Stimulated activated CD4-positive, alpha-beta T cell treated with anti-CD3 and anti-CD28 coated beads, Interleukin-2, amount 100 ng/mL, for 24 hours (primary cell): ENCODE measurements at regions not wholly inside any gene's neighbourhood (a gene's known extent, or its start where the extent isn't known, plus 50 kb on each side); places are given as distances from the start of the nearest gene placed in this dataset.

Source experiments
- DNase-seq, 2 donors: peaks; one replicate each; pipeline ENCODE4 v3.0.0-alpha.2; 2020

DNA sequence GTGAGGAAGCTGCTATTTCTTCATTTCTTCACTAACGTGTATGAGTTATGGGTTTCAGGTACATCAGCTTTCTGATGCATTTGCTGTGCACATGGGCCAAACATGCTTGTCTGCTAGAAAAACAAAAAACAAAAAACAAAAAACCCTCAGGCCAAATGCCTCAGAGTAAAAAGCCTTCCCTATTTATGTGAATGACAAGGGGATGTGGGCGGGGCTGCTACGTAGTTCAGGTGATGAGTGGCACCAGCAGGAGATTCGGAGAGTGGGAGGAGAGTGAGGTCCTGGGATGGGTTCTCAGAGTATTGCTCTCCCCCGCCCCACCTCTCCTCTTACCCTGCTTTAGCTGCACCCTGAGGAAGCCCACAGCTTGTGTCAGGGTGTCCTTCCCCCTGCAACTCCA, 596.8 kb upstream of the JAG1 start:
- DNase-seq, result no peak

DNA sequence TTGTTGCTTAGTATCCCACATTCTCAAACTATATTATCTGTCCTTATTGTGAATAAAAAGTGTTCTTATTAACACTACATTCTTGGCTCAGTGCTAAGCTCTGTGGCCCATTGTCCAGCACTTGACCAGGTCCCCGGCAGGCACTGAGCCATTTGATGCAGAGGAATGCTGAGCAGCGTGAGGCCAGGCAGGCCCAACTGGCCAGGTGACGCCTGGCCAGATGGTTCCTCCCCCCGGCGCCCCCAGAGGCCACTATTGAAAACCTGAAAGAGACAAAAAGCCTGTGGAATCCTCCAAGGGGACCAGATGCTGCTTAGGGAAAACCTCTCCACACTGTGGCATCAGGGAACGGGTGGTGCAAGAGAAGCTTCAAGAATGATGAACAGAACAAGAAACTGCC, 597.5 kb upstream of the JAG1 start:
- DNase-seq, result no peak

DNA sequence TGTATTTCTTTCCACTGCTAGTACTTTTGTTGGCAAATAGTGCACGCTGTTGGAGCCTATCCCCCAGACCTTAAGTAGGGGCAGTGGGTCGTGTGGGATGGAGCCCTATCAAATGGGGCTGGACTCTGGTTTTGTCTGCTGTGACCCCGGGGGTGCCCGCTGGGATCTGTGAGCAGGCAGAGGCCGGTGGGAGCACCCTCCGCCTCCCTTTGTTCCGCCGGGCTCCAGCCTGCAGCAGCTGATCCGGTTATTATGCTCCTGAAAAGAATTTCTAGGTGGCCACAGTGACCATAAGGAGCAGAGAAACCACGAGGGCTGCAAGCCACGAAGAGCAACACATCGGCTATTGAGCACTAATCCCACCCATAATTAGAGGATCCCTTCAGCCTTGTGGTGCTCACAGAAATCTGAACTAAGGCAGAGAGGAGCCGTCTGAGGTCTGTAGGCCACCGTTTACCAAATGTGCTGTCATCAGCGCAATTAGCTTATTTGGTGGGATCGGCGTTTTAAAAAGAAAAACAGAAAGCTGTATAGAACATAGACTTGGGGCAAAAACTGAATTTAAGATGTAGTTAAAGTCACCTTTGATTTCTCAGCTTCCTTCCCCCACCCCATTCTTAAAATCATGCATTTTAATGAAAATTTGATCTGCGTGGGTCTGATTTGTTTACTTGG, 598.3 kb upstream of the JAG1 start:
- no peak for DNase-seq

DNA sequence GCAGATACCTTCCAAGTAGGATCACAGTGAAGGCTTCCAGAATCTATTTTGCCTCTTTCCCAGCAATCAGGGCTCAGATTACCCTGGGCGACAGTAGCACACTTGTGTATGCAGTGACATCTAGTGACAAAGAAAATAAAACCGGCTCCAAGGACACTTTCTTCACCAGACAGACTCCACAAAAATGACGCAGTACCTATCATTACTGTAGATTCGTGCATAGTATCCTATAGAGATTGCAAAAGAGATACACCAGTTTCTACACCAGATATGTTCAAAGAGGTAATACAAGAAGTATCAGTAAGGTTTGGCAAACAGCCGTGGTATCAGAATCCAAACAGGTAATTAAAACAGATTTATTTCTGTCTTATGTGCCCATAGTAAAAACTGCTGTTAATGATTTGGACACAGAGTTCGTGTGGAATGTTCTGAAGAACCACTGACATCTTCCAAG, 600.4 kb upstream of the JAG1 start:
- no peak for DNase-seq

DNA sequence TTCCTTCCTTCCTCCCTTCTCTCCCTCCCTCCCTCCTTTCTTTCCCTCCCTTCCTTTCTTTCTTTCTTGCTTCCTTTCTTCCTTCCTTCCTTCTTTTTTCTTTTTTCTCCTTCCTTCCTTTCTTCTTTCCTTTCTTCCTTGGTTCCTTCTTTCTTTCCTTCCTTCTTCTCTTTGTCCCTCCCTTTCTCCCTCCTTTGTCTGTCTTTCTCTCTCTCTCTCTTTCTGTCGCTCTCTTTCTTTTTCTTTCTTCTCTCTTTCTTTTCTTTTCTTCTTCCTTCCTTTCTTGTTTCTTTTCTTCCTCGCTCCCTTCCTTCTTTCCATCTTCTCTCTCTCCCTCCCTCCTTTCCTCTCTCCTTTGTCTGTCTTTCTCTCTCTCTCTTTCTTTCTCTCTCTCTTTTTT, 601.9 kb upstream of the JAG1 start:
- no peak for DNase-seq

DNA sequence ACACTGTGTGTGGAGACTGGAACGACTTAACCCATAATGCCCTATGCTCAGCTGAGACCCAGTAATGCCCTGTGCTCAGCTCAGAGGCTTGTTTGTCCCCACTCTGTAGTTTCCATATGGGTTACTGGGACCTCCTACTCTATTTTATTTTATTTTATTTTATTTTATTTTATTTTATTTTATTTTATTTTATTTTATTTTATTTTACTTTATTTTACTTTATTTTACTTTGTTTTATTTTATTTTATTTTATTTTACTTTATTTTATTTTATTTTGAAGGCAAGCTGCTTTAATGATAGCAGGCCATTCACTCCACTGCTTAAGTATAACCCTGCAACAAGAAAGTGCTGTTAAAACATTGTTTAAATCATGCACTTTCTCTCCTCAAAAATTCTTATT, 603.4 kb upstream of the JAG1 start:
- DNase-seq, result no peak

DNA sequence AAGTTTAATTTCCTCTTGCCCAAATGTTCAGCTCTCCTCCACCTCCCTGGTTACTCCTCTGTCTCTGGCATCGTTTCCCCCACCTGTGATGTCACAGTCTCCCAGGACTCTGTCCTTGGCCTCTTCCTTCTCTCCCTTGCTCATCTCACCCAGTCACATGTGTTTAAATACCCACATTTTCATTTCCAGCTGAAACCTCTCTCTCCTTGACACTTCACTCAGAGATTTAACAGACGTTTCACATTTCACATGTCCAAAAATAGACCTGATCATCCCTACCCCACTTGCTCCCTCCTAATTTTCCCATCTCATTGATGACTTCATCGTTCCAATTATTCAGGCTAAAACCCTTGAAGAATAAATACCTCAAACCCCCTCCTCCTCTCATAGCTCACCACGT, 604.1 kb upstream of the JAG1 start:
- DNase-seq, result no peak

DNA sequence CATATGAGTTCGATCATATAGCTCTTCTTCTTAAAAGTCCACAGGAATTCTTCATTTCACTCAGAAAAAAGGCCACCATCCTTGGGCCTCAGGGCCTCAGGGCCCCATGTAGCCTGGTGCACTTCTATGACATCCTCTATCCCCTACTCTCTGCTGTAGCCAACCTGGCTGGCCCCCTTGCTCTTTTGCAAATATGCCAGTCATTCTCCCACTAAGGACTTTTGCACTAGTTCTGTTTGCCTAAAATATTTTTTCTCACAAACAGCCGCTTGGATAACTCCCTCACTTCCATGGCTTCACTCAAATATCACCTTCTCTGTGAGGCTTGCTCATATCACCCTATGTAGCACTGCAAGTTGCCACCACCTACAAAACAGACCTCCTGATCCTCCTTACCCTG, 604.7 kb upstream of the JAG1 start:
- DNase-seq, result no peak

DNA sequence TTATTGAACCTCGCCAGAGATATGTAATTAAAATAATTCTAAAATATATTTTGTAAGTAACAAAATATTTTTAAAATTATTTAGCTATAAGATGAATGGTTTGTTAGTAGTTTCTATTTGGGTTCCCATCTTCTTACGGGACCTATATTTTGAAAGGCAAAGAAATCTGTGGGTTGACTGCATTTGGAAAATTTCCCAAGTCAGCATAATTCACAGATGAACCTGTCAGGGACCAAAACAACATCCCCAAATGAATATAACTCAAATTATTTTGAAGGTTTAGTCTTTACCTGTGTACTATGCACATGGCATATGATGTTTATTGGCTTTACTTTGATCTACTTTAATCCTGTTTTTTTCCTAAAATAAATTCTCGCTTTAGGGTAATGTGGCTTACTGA, 607.4 kb upstream of the JAG1 start:
- DNase-seq, result no peak

DNA sequence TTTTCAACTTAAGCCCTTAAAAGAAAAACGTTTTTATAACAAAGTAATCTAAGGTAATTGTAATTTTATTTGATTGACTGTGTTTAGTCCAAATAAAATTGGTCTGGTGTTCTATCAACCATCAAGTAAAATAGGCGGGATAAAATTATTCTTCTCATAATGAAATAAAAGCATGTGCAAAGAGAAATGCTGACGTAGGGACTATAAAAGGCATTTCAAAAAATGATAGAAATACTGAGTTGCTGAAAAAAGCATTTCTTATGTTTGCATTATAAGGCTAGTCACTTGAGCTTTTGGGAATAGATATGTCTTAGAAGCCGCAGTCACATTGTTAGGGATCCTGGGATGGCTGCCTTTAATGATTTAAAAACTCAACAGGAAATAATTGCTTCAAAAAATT, 608.0 kb upstream of the JAG1 start:
- DNase-seq, result no peak

DNA sequence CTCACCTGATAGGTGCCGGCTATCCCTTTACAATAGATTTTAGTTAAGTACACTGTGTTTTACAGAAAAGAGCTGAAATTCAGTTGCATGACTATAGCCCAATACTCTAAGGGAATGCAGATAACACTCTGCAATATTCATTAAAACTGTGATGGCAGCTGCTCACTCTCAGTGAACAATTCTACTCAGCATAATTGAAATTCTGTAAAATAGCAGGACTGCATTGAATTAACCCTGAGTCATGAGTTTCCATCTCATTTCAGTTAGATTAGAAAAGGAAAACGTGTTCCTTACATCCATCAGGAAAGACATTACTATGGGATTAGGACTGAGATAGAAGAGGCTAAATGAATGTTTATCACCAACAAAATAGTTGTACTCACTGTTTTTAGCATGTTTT, 613.3 kb upstream of the JAG1 start:
- no peak for DNase-seq

DNA sequence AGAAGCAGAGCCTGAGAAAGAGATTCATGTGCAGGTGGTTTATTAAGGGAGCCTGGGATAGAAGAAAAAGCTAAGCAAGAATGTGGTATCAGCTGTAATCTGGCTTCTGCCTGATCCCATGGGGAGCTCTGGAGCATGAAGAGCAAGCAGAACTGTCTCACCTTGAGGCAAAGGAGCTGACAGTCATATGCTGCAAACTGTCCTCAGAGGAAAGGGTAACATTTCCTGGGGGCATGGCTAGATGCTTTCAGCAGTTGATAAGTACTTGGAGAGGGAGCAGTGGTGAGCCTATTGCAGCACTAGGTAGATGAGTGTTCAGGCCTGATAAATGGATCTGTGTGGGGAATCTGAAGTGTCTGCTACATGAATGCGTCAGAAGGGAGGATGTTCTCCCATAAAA, 621.5 kb upstream of the BTBD3 start:
- DNase-seq, result no peak

DNA sequence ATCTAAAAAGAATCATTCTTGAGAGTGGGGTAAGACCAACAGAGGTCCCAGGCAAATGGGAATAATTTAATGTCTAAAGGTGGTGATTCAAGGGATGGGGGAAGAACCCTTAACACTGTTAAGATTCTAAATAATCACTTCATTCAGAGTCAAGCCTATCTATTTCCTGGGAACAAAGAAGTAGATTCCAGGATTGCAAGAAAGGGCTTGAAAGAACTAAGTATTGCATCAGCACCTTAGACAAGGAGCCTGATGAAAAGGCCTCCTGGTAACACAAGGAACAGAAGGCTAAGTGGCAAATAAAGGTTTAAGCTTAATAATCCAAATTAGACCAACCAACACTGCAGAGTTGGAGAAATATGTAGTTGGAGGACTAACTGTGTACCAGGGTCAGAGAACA, 620.7 kb upstream of the BTBD3 start:
- DNase-seq, result no peak

DNA sequence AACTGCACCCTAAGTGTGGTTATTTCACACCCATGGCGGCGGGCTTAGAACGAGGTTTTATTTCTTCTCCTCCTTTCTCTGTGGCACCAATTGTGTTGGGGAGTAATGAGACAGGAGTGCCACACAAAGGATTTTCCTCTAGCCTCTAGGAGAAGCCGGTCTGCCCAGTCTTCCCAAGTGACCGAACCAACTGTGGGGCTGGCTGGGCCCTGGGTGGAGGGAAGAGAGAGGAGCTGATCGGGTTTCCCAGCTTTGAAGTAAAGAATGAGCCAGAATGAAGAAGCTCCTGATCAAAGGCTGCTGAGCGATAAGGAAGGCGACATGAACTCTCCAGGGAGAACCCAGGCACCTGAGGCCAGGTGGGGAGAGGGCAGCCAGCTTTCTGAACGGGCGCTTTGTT, 616.0 kb upstream of the BTBD3 start:
- DNase-seq, result no peak

DNA sequence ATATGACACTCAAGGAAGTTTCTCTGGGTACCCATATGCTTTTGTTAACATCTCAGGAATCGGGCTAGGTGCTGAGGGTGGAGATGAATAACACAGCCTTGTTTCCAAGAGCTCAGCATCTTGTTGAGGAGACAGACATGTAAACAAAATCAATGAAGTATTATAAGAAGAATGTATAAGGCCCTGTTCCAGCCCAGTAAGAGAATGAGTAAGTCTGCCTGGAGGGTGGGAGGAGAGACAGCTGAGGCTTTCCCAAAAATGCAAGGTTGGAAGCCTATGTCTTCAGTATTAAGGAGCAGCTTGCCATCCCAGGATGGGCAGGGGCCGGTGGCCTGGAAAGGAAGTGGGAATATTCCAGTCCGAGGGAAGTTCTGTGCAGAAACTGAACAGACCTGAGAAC, 615.3 kb upstream of the BTBD3 start:
- DNase-seq, result no peak

DNA sequence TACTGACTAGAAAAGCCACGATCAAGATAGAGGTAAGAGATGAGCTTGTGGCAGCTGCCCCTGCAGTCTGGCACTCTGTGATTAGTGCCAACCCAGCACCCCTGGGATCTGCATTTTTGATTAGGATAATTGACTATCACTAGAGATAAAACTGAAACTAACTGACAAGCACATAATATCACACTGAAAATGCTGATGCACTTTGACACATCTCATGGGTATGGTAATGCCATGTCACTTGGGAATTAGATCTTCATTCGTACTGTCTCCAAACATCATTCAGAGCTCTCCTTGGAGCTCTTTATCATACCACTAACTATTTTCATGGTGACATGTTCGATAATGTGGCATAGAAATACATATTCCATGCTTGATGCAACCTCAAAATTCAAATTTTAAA, 612.9 kb upstream of the BTBD3 start:
- DNase-seq, result no peak

DNA sequence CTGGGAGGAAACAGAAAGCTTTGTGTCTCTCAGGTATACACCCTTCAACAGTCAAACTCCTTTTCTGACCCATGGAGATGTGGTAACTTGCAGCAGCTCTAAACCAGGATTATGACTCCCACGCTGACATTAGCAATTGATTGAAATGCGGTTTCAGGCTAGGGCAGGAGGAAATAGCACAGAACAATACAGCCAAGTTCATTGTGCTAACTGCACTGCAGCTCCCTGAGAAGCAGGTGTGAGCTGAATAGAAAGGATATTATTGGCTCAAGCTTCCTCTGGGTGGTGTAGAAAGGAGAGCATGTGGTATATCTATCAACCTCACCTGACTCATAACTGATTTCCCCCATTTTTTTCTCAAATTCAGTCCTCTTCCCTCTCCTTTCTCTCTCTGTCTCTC, 612.3 kb upstream of the BTBD3 start:
- no peak for DNase-seq

DNA sequence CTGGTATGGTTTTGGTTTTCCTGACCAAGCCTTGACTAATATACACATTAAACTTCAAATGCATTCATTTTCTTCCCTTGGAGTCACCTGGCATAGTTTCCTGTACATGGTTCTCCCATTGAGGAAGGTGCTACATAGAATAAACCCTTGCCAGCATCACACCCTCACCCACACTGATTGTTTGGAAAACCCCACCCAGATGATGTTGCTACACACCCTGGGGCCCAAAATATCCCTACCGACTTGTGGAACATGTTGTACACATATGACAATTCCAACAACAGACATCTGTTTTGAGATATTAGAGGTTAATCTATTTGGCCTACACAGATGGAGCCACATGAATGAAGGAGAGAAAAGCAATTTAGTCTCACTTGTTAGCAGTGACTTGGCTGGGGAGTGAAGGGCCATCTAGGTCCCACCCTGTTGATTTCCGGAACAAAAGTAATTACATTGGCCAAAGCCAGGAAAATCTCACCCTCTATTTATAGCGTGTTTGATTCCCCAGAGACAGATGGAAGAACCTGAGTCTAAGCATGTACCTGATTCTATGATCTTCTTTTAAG, 606.0 kb upstream of the BTBD3 start:
- no peak for DNase-seq

DNA sequence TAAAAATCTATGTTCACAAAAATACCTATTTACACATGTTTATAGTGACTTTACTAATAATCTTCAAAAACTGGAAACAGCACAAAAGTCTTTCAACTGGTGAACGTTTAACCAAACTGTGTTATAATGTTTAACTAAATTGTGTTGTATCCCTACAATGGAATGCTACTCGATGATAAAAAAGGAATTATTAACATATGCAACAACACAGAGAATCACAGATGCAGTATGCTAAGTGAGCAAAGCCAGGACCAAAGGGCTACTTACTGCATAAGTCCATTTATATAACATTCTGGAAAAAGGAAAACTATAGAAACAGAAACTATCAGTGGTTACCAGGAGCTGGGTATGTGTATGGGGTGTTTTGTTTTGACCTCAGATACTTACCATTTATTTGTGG, 602.2 kb upstream of the BTBD3 start:
- DNase-seq, result no peak

DNA sequence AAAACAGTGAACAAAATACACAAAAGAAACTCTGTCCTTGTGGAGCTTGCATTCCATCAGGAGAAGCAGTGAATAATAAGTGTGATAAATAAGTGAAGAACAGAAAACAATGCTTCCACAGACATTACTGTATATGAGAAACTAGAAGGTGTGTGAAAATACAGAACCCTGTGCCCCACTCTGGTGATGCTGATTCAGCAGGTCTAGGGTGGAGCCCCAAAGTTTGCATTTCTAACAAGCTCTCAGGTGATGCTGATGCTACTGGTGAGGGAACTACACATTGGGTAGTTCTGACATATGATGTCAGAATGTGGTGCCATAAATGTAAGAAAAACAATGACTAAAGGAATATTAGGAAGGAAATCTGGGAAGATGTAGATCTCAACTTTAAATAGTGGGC, 601.4 kb upstream of the BTBD3 start:
- no peak for DNase-seq

DNA sequence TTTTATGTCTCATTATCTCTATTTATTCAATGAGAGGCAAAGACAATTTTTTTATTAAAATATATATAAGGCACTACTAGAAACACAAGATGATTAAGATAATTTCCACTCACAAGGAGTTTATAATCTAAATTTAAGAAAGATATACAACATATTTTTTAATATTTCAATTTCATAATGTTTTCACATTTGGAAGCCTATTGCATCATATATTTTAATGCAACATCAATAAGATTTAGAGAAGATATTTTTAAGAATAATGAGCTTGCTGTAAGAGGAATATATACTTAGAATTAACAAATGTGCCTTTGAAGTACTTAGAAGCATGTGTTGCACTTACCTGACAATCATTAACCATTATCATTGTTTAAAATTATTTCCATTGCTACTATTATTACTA, 597.7 kb upstream of the BTBD3 start:
- no peak for DNase-seq

DNA sequence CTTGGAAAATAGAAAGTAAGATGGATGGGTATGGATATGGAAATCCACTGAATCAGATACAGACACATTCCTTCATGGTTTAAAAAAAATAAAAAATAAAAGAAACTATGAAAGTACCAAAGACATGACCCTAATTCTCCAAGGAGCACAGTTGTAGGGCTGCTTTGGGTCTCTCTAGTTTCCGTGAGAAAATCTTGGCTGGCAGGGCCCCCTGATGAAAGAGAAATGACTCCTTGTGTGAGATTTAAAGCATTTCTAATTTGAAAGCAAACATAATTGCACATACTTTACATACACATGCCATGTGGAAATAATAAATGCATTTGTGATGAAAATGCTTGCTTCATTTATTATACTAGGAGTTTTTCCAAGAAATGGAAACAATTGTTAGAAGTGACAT, 593.9 kb upstream of the BTBD3 start:
- DNase-seq, result no peak

DNA sequence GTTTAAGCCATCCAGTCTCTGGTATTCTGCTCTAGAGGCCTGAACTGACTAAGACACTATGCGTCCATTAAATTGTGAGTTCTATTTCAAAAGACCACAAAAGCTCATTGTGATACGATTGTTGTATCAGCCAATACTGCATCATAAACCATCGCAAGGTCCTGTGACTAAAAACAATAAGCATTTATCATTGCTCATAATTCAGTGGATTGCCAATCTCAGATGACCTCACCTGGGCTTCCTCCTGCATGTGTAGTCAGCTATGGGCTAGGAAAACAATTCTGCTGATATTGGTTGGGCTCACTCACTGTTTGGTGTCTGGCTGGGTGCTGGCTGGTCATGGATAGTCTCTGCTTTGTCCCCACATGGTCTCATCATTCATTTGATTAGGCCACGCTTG, 592.7 kb upstream of the BTBD3 start:
- DNase-seq, result no peak

DNA sequence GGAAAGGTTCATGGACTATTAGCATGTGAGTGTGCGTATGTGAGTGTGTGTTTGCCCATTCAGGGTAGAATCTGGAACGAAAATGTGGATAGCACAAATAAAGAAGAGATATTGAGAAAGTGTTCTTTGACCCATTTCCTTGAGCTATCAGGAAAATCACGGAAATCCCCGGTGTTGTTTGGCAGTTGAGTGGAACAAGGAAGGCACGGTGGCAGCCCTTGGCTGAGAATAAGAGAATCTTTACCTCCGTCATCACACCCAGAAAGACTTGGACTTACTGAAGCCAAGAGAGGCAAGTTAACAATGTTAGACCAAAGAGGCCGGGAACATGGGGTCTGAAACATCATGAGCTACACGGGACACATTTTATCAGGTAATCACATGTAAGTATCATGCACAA, 588.9 kb upstream of the BTBD3 start:
- no peak for DNase-seq

DNA sequence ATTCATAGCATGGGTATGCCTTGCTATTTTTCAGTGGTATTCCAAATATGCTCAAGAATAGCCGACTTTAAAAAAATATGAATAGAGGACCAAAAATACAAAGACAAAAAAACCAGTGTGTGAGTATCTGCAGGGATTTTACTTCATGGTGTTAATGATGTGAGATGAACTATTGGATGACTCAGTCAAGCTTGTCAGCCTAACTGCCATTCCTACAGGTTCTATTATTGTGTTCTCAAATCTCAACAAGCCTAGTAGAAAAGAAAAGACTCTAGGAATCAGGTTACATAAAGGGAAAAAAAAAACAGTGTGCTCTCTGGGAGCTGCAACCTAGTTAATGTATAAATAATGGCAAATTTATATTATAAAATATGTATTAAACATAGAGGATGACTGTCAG, 588.4 kb upstream of the BTBD3 start:
- DNase-seq, result no peak

DNA sequence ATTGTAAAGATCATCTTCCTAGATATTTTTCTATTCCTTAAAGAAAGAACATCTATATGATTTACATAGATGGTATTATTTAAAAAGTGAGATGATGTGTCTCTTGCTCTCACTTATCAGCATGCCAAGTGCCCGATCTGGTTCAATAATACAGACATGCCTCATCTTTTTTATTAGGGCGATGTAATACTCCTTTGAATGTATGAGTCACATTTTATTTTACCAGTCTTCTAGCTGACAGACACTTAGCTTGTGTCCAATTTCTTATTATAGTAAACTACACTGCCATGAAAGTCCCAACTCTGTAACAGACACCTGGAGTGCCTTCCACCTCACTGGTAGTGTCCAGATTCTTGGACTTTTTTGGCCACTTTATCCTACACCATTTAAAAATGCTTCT, 586.6 kb upstream of the BTBD3 start:
- DNase-seq, result no peak
